ENCODE measurements at regions not wholly inside any gene's neighbourhood (a gene's known extent, or its start where the extent isn't known, plus 50 kb on each side); places are given as distances from the start of the nearest gene placed in this dataset.

DNA sequence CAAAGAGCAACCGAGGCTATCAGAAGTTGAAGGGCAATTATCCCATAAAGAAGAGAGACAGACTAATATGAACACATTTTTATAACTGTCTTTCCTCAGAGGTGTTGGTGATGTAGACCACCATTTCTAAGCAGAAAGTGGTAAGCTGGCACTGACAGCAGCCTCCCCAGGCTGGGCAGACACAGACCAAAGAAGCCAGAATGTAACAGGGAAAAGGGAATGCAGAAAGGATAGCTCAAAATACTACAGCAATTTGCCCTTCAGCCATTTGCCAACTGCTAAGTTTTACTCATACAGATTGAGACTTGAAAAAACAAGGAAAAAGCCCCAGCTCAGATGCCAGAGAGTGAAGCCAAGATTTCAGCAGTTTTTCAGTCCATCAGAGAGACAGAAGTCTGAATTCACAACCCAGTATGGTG, 73.5 kb upstream of the ABI3BP start:
- no peak for TF ChIP-seq POLR2A (IDR thresholded peaks at IDR 0.05)
- TF ChIP-seq, protein P1, sequence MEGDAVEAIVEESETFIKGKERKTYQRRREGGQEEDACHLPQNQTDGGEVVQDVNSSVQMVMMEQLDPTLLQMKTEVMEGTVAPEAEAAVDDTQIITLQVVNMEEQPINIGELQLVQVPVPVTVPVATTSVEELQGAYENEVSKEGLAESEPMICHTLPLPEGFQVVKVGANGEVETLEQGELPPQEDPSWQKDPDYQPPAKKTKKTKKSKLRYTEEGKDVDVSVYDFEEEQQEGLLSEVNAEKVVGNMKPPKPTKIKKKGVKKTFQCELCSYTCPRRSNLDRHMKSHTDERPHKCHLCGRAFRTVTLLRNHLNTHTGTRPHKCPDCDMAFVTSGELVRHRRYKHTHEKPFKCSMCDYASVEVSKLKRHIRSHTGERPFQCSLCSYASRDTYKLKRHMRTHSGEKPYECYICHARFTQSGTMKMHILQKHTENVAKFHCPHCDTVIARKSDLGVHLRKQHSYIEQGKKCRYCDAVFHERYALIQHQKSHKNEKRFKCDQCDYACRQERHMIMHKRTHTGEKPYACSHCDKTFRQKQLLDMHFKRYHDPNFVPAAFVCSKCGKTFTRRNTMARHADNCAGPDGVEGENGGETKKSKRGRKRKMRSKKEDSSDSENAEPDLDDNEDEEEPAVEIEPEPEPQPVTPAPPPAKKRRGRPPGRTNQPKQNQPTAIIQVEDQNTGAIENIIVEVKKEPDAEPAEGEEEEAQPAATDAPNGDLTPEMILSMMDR (IDR thresholded peaks at IDR 0.05) = no peak

Measured in vagina (tissue), 2 donors.